ENCODE measurements at regions not wholly inside any gene's neighbourhood (a gene's known extent, or its start where the extent isn't known, plus 50 kb on each side); places are given as distances from the start of the nearest gene placed in this dataset.
A peak's percentile ranks its signal among the peaks of the same experiment; 100 is the strongest.

DNA sequence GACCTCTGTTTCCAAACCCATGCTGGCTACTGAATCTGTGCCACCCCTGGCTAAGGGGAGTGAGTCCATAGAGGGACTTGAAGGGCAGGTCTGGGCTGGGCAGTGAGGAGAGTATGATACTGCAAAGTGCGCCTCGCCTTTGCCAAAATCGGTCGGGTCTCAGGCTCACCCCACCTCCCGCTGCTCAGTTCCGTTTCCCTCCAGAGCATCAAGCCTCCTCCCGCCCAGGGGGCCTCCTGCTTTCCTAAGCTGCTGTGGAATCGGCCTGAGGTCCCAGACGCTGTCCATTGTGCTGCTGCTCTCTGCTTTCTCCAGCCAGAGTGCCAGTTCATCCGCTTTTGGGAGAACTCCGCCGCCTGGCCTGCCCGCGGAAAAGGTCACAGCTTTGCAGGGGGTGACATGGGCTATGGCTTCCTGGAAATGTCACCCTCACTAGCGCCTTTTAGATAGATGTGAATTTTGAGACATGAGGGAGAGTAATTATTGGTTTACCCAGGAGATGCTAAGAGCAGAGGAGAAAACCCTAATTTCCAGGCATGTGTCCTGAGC lies 1418.4 kb downstream of the UQCRFS1 start:
- peak overlapping the region; percentile 96 for H3K4me3 ChIP-seq (replicated peaks; ENCODE audit: low read depth, low read length)
- TF ChIP-seq, protein P1, sequence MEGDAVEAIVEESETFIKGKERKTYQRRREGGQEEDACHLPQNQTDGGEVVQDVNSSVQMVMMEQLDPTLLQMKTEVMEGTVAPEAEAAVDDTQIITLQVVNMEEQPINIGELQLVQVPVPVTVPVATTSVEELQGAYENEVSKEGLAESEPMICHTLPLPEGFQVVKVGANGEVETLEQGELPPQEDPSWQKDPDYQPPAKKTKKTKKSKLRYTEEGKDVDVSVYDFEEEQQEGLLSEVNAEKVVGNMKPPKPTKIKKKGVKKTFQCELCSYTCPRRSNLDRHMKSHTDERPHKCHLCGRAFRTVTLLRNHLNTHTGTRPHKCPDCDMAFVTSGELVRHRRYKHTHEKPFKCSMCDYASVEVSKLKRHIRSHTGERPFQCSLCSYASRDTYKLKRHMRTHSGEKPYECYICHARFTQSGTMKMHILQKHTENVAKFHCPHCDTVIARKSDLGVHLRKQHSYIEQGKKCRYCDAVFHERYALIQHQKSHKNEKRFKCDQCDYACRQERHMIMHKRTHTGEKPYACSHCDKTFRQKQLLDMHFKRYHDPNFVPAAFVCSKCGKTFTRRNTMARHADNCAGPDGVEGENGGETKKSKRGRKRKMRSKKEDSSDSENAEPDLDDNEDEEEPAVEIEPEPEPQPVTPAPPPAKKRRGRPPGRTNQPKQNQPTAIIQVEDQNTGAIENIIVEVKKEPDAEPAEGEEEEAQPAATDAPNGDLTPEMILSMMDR (IDR thresholded peaks at IDR 0.05; ENCODE audit: low read depth, low read length, missing control alignments) = no peak
- no peak for DNase-seq (ENCODE audit: extremely low read depth, low read depth)

DNA sequence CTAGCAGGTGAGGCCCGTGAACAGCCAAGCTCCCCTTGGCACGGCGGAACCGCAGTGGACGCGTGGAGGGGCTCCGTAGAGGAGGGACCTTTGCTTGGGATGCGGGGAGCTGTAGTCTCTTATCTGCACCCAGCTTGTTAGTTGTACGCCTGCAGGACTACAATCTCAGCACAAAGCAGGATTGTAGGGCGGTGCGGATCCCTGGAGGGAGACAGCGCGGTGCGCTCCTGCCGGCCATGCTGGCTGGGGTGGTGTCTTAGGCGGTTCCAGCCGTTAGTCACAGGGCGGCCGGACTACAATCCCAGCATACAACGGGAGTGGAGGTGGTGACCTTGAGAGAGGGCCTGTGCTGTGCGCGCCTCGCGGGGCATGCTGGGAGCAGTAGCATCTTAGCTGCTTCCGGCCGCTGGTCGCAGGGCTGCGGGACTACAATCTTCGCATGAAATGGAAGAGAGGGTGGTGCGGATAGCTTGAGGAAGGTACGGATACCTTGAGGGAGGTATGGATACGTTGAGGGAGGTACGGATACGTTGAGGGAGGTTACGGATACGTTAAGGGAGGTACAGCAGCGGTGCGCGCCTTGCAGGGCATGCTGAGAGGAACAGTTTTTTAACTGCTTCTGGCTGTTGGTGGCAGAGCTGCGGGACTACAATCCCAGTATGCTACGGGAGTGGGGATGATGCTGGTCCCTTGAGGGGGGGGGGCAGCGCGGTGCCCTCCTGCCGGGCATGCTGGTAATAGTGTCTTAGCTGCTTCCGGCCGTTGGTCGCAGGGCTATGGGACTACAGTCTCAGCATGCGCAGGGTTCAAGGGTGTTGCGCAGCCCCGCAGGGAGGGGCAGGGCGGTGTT lies 1419.1 kb downstream of the UQCRFS1 start:
- TF ChIP-seq, protein P1 (IDR thresholded peaks at IDR 0.05; ENCODE audit: low read depth, low read length, missing control alignments) = no peak
- peak; percentile 84 for DNase-seq (ENCODE audit: extremely low read depth, low read depth)
- H3K4me3 ChIP-seq (replicated peaks; ENCODE audit: low read depth, low read length) = peak overlapping the region; percentile 96

DNA sequence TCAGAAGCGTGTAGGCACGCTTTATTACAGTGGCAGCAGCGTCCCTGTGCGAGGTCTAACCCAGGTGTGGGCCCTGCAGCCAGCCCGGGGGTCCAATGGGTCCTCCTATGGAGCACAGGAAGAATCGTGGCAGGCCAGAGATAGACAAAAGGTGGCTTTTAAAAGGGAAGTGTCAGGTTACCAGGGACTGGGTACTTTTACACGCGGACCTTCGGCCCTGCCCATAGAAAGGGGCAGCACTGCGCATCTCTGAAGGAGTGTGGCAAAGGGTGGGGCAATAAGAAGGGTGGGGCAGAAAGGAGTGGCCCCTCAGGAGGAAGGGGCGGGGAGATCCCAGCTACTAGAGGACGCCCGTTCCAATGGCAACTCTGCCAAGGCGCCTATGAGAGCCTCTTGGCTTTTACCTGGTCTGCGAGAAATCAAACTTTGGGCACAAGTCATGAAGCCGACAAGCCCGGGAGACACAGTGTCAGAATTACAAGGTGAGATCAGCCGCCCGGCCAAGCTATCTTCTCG lies 1419.8 kb downstream of the UQCRFS1 start:
- peak overlapping the region; percentile 96 for H3K4me3 ChIP-seq (replicated peaks; ENCODE audit: low read depth, low read length)
- TF ChIP-seq, protein P1 (IDR thresholded peaks at IDR 0.05; ENCODE audit: low read depth, low read length, missing control alignments) = no peak
- DNase-seq (ENCODE audit: extremely low read depth, low read depth) = peak; percentile 77

DNA sequence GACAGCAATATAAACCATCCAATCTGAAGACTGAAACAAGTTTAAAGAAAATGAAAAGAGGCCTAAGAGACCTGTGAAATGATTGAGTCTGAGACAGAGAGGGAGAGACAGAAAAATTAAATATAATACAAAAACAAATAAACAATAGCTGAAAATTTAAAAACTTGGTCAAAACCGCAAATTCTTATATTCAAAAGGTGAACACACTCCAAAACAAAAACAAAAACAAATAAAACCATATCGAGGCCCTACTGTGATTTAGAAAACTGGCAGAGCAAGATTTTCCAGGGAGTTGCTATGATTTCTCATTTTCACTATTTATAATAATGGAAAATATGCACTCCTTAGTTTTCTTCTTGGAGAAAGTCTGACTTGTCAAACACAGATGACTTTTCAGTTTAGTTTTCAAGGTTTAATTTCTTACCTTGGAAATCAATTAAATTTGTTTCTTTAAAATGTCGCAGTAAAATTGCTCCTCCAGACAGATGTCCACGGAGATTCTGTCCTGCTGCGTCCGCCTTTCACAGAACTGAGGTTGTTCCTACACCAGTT lies 1420.3 kb downstream of the UQCRFS1 start:
- peak overlapping the region; percentile 96 for H3K4me3 ChIP-seq (replicated peaks; ENCODE audit: low read depth, low read length)
- TF ChIP-seq, protein P1 (IDR thresholded peaks at IDR 0.05; ENCODE audit: low read depth, low read length, missing control alignments) = no peak
- no peak for DNase-seq (ENCODE audit: extremely low read depth, low read depth)

DNA sequence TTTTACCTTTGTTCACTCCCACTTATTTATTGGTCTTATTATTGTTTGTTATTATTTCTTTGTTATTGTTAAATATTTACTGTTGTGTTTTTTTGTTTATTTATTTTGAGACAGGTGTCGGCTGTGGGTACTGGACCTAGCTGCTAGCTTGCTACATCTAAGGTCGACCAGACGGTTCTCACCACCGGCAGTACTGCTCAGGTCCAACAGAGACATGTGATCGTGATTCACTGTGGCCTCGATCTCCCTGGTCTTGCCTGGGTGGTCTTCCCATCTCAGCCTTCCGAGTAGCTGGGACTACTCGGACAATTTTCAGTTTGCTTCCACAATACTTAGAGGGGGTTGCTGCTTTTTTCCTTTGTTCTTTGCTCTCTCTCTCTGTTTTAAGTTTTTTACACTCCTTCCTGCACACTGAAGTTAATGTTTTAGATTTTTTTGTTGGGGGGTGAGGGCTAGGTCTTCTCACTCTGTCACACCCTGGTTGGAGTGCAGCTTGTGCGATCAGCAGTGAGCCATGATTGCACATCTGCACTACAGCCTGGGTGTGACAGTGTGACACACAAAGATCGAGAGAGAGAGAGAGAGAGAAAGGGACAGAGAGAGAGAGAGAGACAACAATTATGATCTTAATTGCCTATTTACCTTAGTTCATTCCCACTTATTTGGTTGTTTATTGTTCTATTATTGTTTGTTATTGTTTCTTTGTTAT lies 1432.4 kb downstream of the UQCRFS1 start:
- H3K4me3 ChIP-seq (replicated peaks; ENCODE audit: low read depth, low read length) = no peak overlapping the region

DNA sequence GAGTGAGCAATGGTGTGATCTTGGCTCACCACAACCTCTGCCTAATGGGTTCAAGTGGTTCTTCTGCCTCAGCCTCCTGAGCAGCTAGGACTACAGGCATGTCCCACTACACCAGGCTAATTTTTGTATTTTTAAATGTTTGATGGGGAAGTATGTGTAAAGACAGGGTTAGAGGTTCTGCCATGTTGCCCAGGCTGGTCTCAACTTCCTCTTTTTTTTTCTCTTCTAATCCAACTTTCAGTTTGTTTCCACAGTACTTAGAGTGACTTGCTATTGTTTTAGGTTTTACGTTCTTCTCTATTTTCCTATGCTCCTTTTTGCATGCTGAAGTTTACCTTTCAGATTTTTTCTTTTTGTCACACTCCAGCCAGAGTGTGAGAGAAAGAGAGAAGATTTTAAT lies 1433.0 kb downstream of the UQCRFS1 start:
- no peak overlapping the region for H3K4me3 ChIP-seq (replicated peaks; ENCODE audit: low read depth, low read length)
- DNase-seq (ENCODE audit: extremely low read depth, low read depth) = no peak
- TF ChIP-seq, protein P1 (IDR thresholded peaks at IDR 0.05; ENCODE audit: low read depth, low read length, missing control alignments) = no peak

More for the DNA sequence above, 1432.4 kb downstream of the UQCRFS1 start:
- DNase-seq (ENCODE audit: extremely low read depth, low read depth) = no peak
- TF ChIP-seq, protein P1 (IDR thresholded peaks at IDR 0.05; ENCODE audit: low read depth, low read length, missing control alignments) = no peak
